NCI-H1105 (cell line): ENCODE measurements at regions not wholly inside any gene's neighbourhood (a gene's known extent, or its start where the extent isn't known, plus 50 kb on each side); places are given as distances from the start of the nearest gene placed in this dataset.
"Not testable (repeated sequence)": the region's sequence is repeated elsewhere in the genome, so short reads cannot be mapped to it uniquely, and the experiment has no call there.

Source experiments
- DNase-seq: peaks from one replicate; lab custom pipeline; 2025; lab: John Stamatoyannopoulos, UW

DNA sequence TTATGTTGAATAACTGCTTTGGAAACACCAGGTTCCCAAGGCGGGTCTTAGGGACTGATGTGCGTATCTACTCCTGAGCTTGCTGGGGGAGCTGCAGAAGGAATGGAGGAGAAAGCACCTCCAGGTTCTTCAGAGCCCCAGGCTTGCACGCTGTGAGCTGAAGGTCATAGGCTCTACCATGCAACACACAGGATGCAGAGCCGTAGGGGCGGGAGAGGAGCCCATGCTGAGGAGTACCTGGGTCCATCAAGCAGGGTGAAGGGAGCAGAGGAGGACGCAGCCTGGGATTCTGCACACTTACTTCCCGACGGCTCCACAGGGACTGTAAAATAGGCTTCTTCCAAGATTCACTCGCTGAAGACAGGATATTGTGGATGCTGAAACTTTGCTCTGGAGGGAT is 426.5 kb upstream of the FRG1 start:
- no peak for DNase-seq

- no peak for DNase-seq
Observed at GRCh38 chr4:189516902-189517301, 423.8 kb upstream of the FRG1 start.

GRCh38 chr4:189519186-189519585 is 421.5 kb upstream of the FRG1 start:
- DNase-seq = no peak

GRCh38 chr4:189525304-189525703 is 415.4 kb upstream of the FRG1 start:
- DNase-seq = no peak

DNA sequence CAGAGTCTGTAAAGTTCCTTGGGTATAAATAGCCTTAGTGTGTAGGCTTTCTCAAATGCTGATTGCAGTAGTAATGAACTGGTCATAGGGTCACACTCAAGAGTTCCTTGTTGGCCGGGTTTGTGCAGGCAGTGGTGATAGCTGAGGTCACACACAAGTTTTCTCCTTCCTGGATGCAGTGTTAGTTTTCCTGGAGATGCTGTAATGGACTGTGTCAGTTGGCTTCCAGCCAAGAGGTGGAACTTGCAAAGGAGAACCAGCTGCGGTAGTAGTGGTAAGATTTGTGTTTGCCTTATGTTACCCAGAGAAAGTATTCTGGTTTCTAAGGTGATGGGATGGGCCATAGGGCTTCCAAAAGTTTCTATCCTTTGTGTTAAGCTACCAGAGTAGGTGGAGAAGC is 409.8 kb upstream of the FRG1 start:
- no peak for DNase-seq

DNA sequence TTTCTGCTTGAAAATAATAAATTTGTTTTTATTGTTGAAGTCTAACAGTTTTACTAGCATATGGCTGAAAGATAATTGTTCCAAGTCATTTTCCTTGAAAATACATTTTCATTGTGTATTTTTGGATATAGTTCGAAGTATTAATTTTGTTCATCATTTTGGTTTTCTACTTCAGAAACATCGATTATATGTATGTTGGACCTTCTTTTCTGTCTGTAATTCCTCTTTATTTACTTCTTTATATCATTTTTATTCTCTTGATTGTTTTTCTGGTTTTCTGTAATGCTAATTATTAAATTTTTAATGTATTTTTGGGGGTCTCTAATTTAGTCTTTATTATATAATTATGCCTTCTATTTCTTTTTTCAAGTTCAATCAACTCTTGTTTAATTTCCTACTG is 407.1 kb upstream of the FRG1 start:
- no peak for DNase-seq

GRCh38 chr4:189547559-189547958 is 393.1 kb upstream of the FRG1 start:
- DNase-seq = no peak

DNA sequence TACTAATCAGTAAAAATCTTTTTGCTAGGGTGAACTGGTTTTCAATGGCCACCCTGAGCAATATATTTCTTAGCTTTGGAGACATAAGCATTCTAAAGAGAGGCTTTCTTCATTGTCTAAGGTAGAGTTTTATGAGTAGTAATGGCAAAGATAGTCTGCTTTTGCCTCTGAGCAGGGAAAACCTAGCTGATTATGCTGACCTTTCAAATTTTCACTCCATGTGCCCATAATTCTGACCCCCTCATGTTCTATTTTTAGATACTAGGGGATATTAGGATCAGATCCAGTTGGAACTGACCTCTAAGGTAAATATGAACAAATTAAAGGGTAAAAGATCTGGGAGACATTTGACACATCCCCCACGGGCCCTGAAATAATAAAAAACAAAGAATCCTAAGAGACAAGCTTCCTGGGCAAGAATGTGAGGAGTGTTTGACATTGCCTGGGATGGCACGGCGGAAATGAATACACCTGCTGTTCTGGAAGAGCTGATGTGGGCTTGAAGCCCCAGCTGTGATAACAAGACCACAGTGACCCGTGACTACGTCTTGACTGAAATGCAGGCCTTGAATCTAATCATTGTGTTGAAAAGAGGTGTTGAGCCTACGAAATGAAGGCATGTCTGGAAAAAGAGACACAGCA is 392.1 kb upstream of the FRG1 start:
- DNase-seq = no peak

- not testable (repeated sequence) for DNase-seq
Observed at GRCh38 chr4:189551931-189552670, 388.6 kb upstream of the FRG1 start.

- DNase-seq = not testable (repeated sequence)
Observed at GRCh38 chr4:189560605-189561004, 380.1 kb upstream of the FRG1 start.

- DNase-seq = not testable (repeated sequence)
Observed at GRCh38 chr4:189563751-189564150, 376.9 kb upstream of the FRG1 start.

GRCh38 chr4:189566271-189566670 is 374.4 kb upstream of the FRG1 start:
- not testable (repeated sequence) for DNase-seq

- not testable (repeated sequence) for DNase-seq
Observed at GRCh38 chr4:189566900-189567299, 373.8 kb upstream of the FRG1 start.

DNA sequence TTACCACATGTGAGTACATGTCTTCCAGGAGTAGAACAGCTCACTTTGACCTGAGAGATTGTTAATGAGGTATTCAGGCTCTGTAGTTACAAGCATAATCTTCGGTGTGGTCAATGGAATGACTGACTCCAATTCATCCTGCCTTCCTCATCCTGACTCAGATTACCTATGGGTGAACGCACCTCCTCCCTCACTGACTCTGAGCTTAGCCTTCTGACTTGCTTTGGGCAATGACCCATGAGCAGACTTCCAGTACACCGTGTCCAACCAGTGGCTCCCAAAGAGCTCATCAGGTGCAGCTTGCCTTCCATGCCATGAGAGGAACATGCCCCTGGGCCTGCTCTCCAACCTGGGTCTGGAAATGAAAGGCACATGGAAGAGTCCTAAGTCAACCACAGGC is 361.0 kb upstream of the FRG1 start:
- not testable (repeated sequence) for DNase-seq

GRCh38 chr4:189586908-189587632 is 353.6 kb upstream of the FRG1 start:
- DNase-seq = not testable (repeated sequence)

DNA sequence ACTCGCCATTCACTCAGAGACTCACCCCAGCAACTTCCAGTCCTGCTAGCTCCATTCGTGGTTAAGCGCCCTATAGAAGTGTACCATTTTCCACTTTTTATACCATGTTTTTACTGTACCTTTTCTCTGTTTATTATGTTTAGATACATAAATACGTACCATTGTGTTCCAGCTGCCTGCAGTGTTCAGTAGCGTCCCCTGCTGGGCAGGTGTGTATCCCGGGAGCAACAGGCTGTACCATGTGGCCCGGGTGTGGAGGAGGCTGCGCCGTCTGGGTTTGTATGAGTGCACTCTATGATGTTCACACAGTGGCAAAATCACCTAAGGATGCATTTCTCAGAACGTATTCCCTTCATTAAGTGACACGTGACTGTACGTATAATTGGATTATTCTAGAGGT is 351.5 kb upstream of the FRG1 start:
- not testable (repeated sequence) for DNase-seq

- DNase-seq = no peak
Observed at GRCh38 chr4:189592890-189593289, 347.8 kb upstream of the FRG1 start.

GRCh38 chr4:189597341-189597740 is 343.3 kb upstream of the FRG1 start:
- no peak for DNase-seq

- DNase-seq = no peak
Observed at GRCh38 chr4:189600264-189600663, 340.4 kb upstream of the FRG1 start.

DNA sequence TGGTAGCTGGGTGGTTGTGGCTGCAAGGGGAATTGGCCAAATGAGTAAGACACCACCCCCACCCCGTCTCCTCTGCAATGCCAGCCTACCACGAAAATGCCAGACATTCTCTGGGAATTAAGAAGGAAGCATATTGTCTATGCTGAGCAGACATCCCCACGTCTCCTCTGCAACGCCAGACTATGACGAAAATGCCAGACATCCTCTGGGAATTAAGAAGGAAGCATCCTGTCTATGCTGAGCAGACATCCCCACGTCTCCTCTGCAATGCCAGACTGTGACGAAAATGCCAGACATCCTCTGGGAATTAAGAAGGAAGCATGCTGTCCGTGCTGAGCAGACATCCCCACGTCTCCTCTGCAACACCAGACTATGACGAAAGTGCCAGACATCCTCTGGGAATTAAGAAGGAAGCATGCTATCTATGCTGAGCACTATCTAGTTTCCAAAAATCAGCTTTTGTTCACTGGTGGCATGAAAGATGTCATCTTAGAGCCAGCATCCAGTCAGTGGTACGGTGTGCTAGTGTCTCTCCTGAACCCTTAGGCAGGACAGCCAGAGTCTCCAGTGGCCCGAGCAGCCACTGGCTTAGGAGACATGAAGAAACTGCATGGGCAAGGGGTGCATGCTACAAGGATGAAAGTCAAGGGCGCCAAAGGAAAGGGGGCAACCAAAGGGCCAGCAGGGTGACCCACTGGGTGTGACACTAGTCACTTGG is 339.8 kb upstream of the FRG1 start:
- DNase-seq = no peak

DNA sequence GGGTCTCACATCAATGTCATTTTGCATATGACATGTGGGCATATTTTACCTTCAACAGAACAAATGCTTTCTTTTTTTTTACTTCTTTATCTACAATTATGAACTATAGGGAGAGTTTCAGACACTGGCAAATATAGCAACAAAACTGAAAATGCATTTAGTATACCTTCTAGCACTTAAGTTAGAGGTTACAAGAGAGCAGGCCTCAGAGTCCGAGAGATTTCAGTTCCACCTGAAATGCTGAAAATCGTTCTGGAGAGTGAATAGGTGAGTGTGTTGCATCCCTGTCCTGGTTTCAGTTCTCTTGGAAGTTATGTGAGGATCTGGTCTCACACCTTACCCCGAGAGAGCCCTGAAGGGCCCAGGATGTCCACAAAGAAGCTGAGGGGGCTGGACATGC is 337.8 kb upstream of the FRG1 start:
- not testable (repeated sequence) for DNase-seq

GRCh38 chr4:189610571-189610970 is 330.1 kb upstream of the FRG1 start:
- not testable (repeated sequence) for DNase-seq
